Activated T-cell treated with anti-CD3 and anti-CD28 coated beads, Interleukin-2, amount 50 U/mL, for 24 hours (primary cell): ENCODE measurements at regions not wholly inside any gene's neighbourhood (a gene's known extent, or its start where the extent isn't known, plus 50 kb on each side); places are given as distances from the start of the nearest gene placed in this dataset.

Experiments
- DNase-seq: peaks from one replicate; pipeline ENCODE4 v3.0.0-alpha.2; 2020
- H3K27ac Mint-ChIP-seq: 2 replicates; pipeline ENCODE4 v1.8.0; 2020; ENCODE audit warnings: mild to moderate bottlenecking, mixed read lengths
- H3K27me3 Mint-ChIP-seq: 2 replicates; pipeline ENCODE4 v1.8.0; 2020; ENCODE audit warnings: mixed read lengths
- H3K36me3 Mint-ChIP-seq: 2 replicates; pipeline ENCODE4 v1.8.0; 2020; ENCODE audit warnings: low read depth, mixed read lengths
- H3K4me1 Mint-ChIP-seq: 2 replicates; pipeline ENCODE4 v1.8.0; 2020; ENCODE audit warnings: low read depth, mixed read lengths
- H3K4me3 Mint-ChIP-seq: 2 replicates; pipeline ENCODE4 v1.8.0; 2020; ENCODE audit warnings: mild to moderate bottlenecking, moderate library complexity, mixed read lengths
- H3K9me3 Mint-ChIP-seq: 2 replicates; pipeline ENCODE4 v1.8.0; 2020; ENCODE audit warnings: mixed read lengths

- H3K9me3 Mint-ChIP-seq: no peaks in the 10 kb centered on the region
- no peak overlapping the region for H3K4me3 Mint-ChIP-seq
- DNase-seq: no peak
- no peaks in the 10 kb centered on the region for H3K27me3 Mint-ChIP-seq
- H3K27ac Mint-ChIP-seq: no peak overlapping the region
- no peaks in the 10 kb centered on the region for H3K4me1 Mint-ChIP-seq
- no peaks in the 10 kb centered on the region for H3K36me3 Mint-ChIP-seq
Observed at GRCh38 chr12:127419111-127419510, 847.9 kb upstream of the TMEM132C start.

- H3K27me3 Mint-ChIP-seq: no peaks in the 10 kb centered on the region
- H3K4me1 Mint-ChIP-seq: no peaks in the 10 kb centered on the region
- H3K36me3 Mint-ChIP-seq: no peaks in the 10 kb centered on the region
Observed at GRCh38 chr12:127421614-127422013, 845.4 kb upstream of the TMEM132C start.

GRCh38 chr12:127422935-127423566 lies 843.9 kb upstream of the TMEM132C start:
- Mint-ChIP-seq H3K4me3 (no peak overlapping the region), H3K27ac (no peak overlapping the region), H3K27me3 (no peaks in the 10 kb centered on the region), H3K4me1 (no peaks in the 10 kb centered on the region), H3K36me3 (no peaks in the 10 kb centered on the region), H3K9me3 (no peaks in the 10 kb centered on the region)
- no peak for DNase-seq

More at GRCh38 chr12:127421614-127422013, 845.4 kb upstream of the TMEM132C start:
- Mint-ChIP-seq H3K9me3 (no peaks in the 10 kb centered on the region), H3K4me3 (no peak overlapping the region), H3K27ac (no peak overlapping the region)
- DNase-seq: no peak

GRCh38 chr12:127425474-127425873 lies 841.5 kb upstream of the TMEM132C start:
- Mint-ChIP-seq H3K9me3 (no peaks in the 10 kb centered on the region), H3K4me3 (no peak overlapping the region), H3K36me3 (no peaks in the 10 kb centered on the region), H3K4me1 (no peaks in the 10 kb centered on the region), H3K27ac (no peak overlapping the region), H3K27me3 (no peaks in the 10 kb centered on the region)
- no peak for DNase-seq

- DNase-seq: no peak
- no peak overlapping the region for H3K4me3 Mint-ChIP-seq
Observed at GRCh38 chr12:127428420-127428819, 838.5 kb upstream of the TMEM132C start.

GRCh38 chr12:127429551-127430285 lies 837.3 kb upstream of the TMEM132C start:
- no peak overlapping the region for H3K4me3 Mint-ChIP-seq
- no peak overlapping the region for H3K27ac Mint-ChIP-seq
- no peaks in the 10 kb centered on the region for H3K27me3 Mint-ChIP-seq
- no peaks in the 10 kb centered on the region for H3K9me3 Mint-ChIP-seq
- H3K36me3 Mint-ChIP-seq: no peaks in the 10 kb centered on the region
- H3K4me1 Mint-ChIP-seq: no peaks in the 10 kb centered on the region
- DNase-seq: no peak

More at GRCh38 chr12:127428420-127428819, 838.5 kb upstream of the TMEM132C start:
- no peaks in the 10 kb centered on the region for H3K9me3 Mint-ChIP-seq
- no peak overlapping the region for H3K27ac Mint-ChIP-seq
- no peaks in the 10 kb centered on the region for H3K4me1 Mint-ChIP-seq
- H3K36me3 Mint-ChIP-seq: no peaks in the 10 kb centered on the region
- H3K27me3 Mint-ChIP-seq: no peaks in the 10 kb centered on the region

- Mint-ChIP-seq H3K27ac (no peak overlapping the region), H3K4me1 (no peaks in the 10 kb centered on the region), H3K4me3 (no peak overlapping the region), H3K27me3 (no peaks in the 10 kb centered on the region), H3K9me3 (no peaks in the 10 kb centered on the region), H3K36me3 (no peaks in the 10 kb centered on the region)
- no peak for DNase-seq
Observed at GRCh38 chr12:127430401-127430800, 836.6 kb upstream of the TMEM132C start.

GRCh38 chr12:127431177-127431576 lies 835.8 kb upstream of the TMEM132C start:
- H3K4me3 Mint-ChIP-seq: no peak overlapping the region
- DNase-seq: no peak
- no peaks in the 10 kb centered on the region for H3K4me1 Mint-ChIP-seq
- H3K9me3 Mint-ChIP-seq: no peaks in the 10 kb centered on the region
- no peaks in the 10 kb centered on the region for H3K27me3 Mint-ChIP-seq
- no peak overlapping the region for H3K27ac Mint-ChIP-seq
- no peaks in the 10 kb centered on the region for H3K36me3 Mint-ChIP-seq

GRCh38 chr12:127431594-127431993 lies 835.4 kb upstream of the TMEM132C start:
- Mint-ChIP-seq H3K27ac (no peak overlapping the region), H3K36me3 (no peaks in the 10 kb centered on the region), H3K27me3 (no peaks in the 10 kb centered on the region)

GRCh38 chr12:127435439-127435838 lies 831.5 kb upstream of the TMEM132C start:
- Mint-ChIP-seq H3K4me1 (no peaks in the 10 kb centered on the region), H3K27ac (no peak overlapping the region), H3K9me3 (peaks cover 17% of the 10 kb centered on the region), H3K27me3 (no peaks in the 10 kb centered on the region), H3K4me3 (no peak overlapping the region), H3K36me3 (no peaks in the 10 kb centered on the region)
- DNase-seq: no peak

More at GRCh38 chr12:127431594-127431993, 835.4 kb upstream of the TMEM132C start:
- no peak overlapping the region for H3K4me3 Mint-ChIP-seq
- no peaks in the 10 kb centered on the region for H3K4me1 Mint-ChIP-seq
- no peak for DNase-seq
- peaks cover 2% of the 10 kb centered on the region for H3K9me3 Mint-ChIP-seq

GRCh38 chr12:127438512-127439244 lies 828.3 kb upstream of the TMEM132C start:
- no peak for DNase-seq
- Mint-ChIP-seq H3K27ac (no peak overlapping the region), H3K4me3 (no peak overlapping the region), H3K27me3 (no peaks in the 10 kb centered on the region), H3K9me3 (peaks cover 19% of the 10 kb centered on the region), H3K4me1 (no peaks in the 10 kb centered on the region), H3K36me3 (no peaks in the 10 kb centered on the region)

GRCh38 chr12:127445581-127446139 lies 821.3 kb upstream of the TMEM132C start:
- Mint-ChIP-seq H3K36me3 (no peaks in the 10 kb centered on the region), H3K4me3 (no peak overlapping the region), H3K27ac (no peak overlapping the region), H3K4me1 (no peaks in the 10 kb centered on the region), H3K27me3 (no peaks in the 10 kb centered on the region), H3K9me3 (peaks cover 3% of the 10 kb centered on the region)
- DNase-seq: no peak

- no peak for DNase-seq
- Mint-ChIP-seq H3K27ac (no peak overlapping the region), H3K9me3 (peaks cover 2% of the 10 kb centered on the region), H3K4me3 (no peak overlapping the region), H3K27me3 (peaks cover 7% of the 10 kb centered on the region), H3K36me3 (no peaks in the 10 kb centered on the region), H3K4me1 (no peaks in the 10 kb centered on the region)
Observed at GRCh38 chr12:127448906-127449305, 818.1 kb upstream of the TMEM132C start.

- no peaks in the 10 kb centered on the region for H3K36me3 Mint-ChIP-seq
- H3K4me1 Mint-ChIP-seq: no peaks in the 10 kb centered on the region
- H3K27me3 Mint-ChIP-seq: peaks cover 20% of the 10 kb centered on the region
Observed at GRCh38 chr12:127450826-127451225, 816.1 kb upstream of the TMEM132C start.

More at GRCh38 chr12:127450826-127451225, 816.1 kb upstream of the TMEM132C start:
- H3K9me3 Mint-ChIP-seq: peaks cover 2% of the 10 kb centered on the region
- H3K27ac Mint-ChIP-seq: no peak overlapping the region
- no peak overlapping the region for H3K4me3 Mint-ChIP-seq
- DNase-seq: no peak
